OCI-LY7 (cell line): ENCODE measurements at regions not wholly inside any gene's neighbourhood (a gene's known extent, or its start where the extent isn't known, plus 50 kb on each side); places are given as distances from the start of the nearest gene placed in this dataset.

Source experiments
- BruUV-seq: library from RNA; stranded (reverse); fragments of 400-500 nt; replicated peaks from 2 replicates; lab custom pipeline; 2021; lab: Mats Ljungman, UMichigan
- CTCF ChIA-PET: fragments of 300-600 bp; sonication (Branson Sonifier 250); formaldehyde crosslinking; loops from one replicate; lab custom pipeline; 2022; ENCODE audit warnings: antibody characterized with exemption; ENCODE audit not compliant: unreplicated experiment; lab: Charles Lee
- POLR2A ChIA-PET: fragments of 300-600 bp; sonication (Branson Sonifier 250); formaldehyde crosslinking; loops from one replicate; lab custom pipeline; 2022; ENCODE audit warnings: antibody characterized with exemption; lab: Charles Lee
- DNase-seq: peaks from one replicate; pipeline ENCODE4 v3.0.0-alpha.2; 2015; ENCODE audit warnings: low spot score
- H2AFZ ChIP-seq: fragments of 200-600 bp; sonication (generic), shearing (Covaris generic); 2 replicates; pipeline ENCODE4 v1.6.1; 2014; ENCODE audit warnings: mild to moderate bottlenecking, antibody characterized with exemption, low read length, moderate library complexity
- H3K27ac ChIP-seq: fragments of 200-600 bp; sonication (generic); 2 replicates; pipeline ENCODE4 v1.5.1; 2014; ENCODE audit warnings: mixed run types, low read depth, mild to moderate bottlenecking, moderate library complexity, low read length, inconsistent platforms; ENCODE audit not compliant: poor library complexity, severe bottlenecking
- H3K36me3 ChIP-seq: fragments of 200-600 bp; sonication (generic); 2 replicates; pipeline ENCODE4 v1.6.1; 2014; ENCODE audit warnings: mild to moderate bottlenecking, antibody characterized with exemption, low read length, moderate library complexity, mixed read lengths; ENCODE audit not compliant: insufficient read depth
- H3K4me1 ChIP-seq: fragments of 200-600 bp; sonication (generic); 2 replicates; pipeline ENCODE4 v1.5.1; 2014; ENCODE audit warnings: mild to moderate bottlenecking, low read length; ENCODE audit not compliant: insufficient read depth, poor library complexity, severe bottlenecking
- H3K4me2 ChIP-seq: fragments of 200-600 bp; sonication (generic); 2 replicates; pipeline ENCODE4 v1.6.1; 2014; ENCODE audit warnings: mild to moderate bottlenecking, low read length
- H3K4me3 ChIP-seq: fragments of 200-600 bp; sonication (generic); 2 replicates; pipeline ENCODE4 v1.5.1; 2014; ENCODE audit warnings: mild to moderate bottlenecking, low read depth, low read length; ENCODE audit not compliant: poor library complexity, severe bottlenecking
- H3K79me2 ChIP-seq: fragments of 200-600 bp; sonication (generic); 2 replicates; pipeline ENCODE4 v1.6.1; 2016; ENCODE audit warnings: low read depth, mild to moderate bottlenecking, low read length, moderate library complexity, mixed read lengths; ENCODE audit not compliant: insufficient read depth
- H3K9me2 ChIP-seq: fragments of 200-600 bp; sonication (generic); 2 replicates; pipeline ENCODE4 v1.6.1; 2016; ENCODE audit warnings: mild to moderate bottlenecking, low read length, mixed read lengths; ENCODE audit not compliant: insufficient read depth
- H3K9me3 ChIP-seq: fragments of 200-600 bp; sonication (generic); 2 replicates; pipeline ENCODE4 v1.6.1; 2014; ENCODE audit warnings: mild to moderate bottlenecking, mixed run types, low read length, mixed read lengths
- H4K20me1 ChIP-seq: fragments of 200-600 bp; sonication (generic); 2 replicates; pipeline ENCODE4 v1.6.1; 2014; ENCODE audit warnings: mild to moderate bottlenecking, antibody characterized with exemption, low read length, moderate library complexity, mixed read lengths; ENCODE audit not compliant: insufficient read depth
- EZH2phosphoT487 ChIP-seq: fragments of 200-600 bp; sonication (generic); IDR thresholded peaks from 2 replicates; pipeline ENCODE4 v1.6.1; 2018; ENCODE audit warnings: low read depth, borderline replicate concordance, mild to moderate bottlenecking, mixed run types, antibody characterized with exemption, low read length, moderate library complexity, mixed read lengths
- intact Hi-C: fragments of 100-400 bp; cut with micrococcal nuclease; formaldehyde crosslinking; loops from one replicate; pipeline ENCODE4 v1.10.0; 2022; ENCODE audit not compliant: unreplicated experiment
- TF ChIP-seq, protein P1 (sequence below): fragments of 200-600 bp; sonication (generic); conservative IDR thresholded peaks from 2 replicates; pipeline ENCODE4 v1.5.1; 2014; ENCODE audit warnings: mild to moderate bottlenecking, antibody characterized with exemption, low read length, moderate library complexity, mixed read lengths

DNA sequence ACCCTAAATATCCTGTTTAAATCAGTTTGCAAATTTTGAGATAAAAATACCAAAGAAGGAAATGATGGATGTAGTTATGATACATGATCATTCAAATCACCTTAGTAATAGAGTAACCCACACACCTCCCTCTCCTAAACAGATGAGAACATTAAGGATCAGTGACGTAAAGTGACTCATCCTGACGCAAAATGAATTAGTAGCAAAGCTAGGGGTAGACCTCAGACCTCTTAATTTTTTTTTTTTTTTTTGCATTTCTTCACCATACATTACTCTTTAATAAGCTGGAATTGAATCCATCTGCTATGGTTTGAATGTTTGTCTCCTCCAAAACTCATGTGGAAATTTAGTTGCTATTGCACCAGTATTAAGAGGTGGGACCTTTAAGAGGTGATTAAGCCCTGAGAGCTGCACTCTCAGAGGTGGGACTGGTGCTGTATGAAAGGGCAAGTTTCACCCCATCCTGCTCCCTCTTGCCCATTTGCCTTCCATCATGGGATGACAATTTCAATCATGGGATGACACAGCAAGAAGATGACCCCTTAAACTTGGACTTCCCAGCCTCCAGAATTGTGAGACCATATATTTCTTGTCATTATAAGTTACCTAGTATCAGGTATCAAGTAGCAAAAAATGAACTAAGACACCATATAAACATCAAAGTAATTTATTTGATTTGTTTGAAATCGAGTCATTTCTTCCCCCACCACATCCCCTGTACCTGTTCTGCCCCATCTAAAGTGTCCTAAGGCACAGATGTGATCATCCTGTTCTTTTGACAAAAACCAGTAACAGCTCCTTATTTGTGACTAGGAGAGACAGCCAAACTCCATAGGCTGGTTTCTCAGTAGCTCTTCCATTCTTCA lies 114.6 kb upstream of the DUSP10 start:
- Histone ChIP-seq H3K4me1 (no peaks in the 10 kb centered on the region), H3K36me3 (no peaks in the 10 kb centered on the region), H3K79me2 (no peaks in the 10 kb centered on the region), H3K27ac (no peak overlapping the region), H3K4me2 (no peak overlapping the region), H3K9me3 (no peaks in the 10 kb centered on the region), H3K9me2 (no peaks in the 10 kb centered on the region; the same call in 1 of the 2 replicates), H4K20me1 (no peaks in the 10 kb centered on the region), H3K4me3 (no peak overlapping the region), H2AFZ (no peak overlapping the region)
- ChIA-PET CTCF (no interaction called here), POLR2A (interaction anchor here (0.6 to 1.0 kb wide), 3 partner anchors 11 to 692 kb away, joined by 3 to 8 read pairs (median 3); no protein-coding TSS in a partner anchor)
- TF ChIP-seq, protein P1, sequence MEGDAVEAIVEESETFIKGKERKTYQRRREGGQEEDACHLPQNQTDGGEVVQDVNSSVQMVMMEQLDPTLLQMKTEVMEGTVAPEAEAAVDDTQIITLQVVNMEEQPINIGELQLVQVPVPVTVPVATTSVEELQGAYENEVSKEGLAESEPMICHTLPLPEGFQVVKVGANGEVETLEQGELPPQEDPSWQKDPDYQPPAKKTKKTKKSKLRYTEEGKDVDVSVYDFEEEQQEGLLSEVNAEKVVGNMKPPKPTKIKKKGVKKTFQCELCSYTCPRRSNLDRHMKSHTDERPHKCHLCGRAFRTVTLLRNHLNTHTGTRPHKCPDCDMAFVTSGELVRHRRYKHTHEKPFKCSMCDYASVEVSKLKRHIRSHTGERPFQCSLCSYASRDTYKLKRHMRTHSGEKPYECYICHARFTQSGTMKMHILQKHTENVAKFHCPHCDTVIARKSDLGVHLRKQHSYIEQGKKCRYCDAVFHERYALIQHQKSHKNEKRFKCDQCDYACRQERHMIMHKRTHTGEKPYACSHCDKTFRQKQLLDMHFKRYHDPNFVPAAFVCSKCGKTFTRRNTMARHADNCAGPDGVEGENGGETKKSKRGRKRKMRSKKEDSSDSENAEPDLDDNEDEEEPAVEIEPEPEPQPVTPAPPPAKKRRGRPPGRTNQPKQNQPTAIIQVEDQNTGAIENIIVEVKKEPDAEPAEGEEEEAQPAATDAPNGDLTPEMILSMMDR, result no peak
- TF ChIP-seq EZH2phosphoT487, result no peak
- no peak for DNase-seq
- intact Hi-C loops, result no loop called here
- no TSS peak for BruUV-seq

DNA sequence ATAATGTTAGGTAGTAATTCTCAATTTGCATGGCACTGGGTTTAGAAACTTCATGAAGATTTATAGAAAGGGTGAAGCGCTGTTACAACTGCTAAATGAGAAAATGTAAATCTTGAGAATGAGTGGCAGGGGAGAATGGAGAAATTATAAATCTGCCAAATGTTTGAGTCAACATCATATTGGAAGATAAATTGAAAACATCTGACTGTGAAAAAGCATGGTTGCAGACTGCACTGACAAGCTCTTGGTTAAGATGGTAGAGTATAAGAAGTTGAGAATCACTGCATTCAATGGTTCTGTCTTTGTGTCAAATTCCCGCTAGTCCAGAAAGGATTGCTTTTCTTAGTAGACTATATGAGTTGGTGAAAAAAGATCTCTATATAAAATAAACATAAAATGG lies 113.3 kb upstream of the DUSP10 start:
- ChIA-PET CTCF (no interaction called here), POLR2A (no interaction called here)
- no peak for DNase-seq
- Histone ChIP-seq H3K27ac (no peak overlapping the region), H3K4me1 (no peaks in the 10 kb centered on the region), H4K20me1 (no peaks in the 10 kb centered on the region), H2AFZ (no peak overlapping the region), H3K9me2 (no peaks in the 10 kb centered on the region; the same call in 1 of the 2 replicates), H3K36me3 (no peaks in the 10 kb centered on the region), H3K79me2 (no peaks in the 10 kb centered on the region), H3K4me3 (no peak overlapping the region), H3K4me2 (no peak overlapping the region), H3K9me3 (no peaks in the 10 kb centered on the region)
- TF ChIP-seq, protein P1, result no peak
- TF ChIP-seq EZH2phosphoT487, result no peak
- intact Hi-C loops, result no loop called here
- BruUV-seq, result no TSS peak

DNA sequence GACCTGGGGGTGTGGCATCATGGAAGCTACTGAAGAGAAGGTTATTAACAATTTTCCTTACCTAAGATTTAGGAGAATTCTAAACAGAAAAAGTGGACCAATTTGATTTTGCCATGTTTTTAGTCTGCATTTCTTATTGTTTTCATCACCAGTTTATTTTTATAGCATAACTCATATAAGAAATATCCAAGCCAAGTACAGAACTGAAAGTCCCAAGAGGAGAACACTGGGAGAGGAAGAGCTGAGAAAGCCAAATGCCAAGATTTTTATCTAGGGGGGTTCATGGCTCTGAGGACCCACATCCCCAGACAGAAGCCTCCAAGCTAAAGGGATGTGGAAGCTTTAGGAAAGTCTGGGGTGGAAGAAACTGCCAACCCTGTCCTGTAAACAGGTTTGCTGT lies 109.4 kb upstream of the DUSP10 start:
- Histone ChIP-seq H3K4me1 (no peaks in the 10 kb centered on the region), H3K27ac (no peak overlapping the region), H3K36me3 (no peaks in the 10 kb centered on the region), H2AFZ (no peak overlapping the region), H3K4me3 (no peak overlapping the region), H3K79me2 (no peaks in the 10 kb centered on the region), H3K4me2 (no peak overlapping the region), H3K9me2 (no peaks in the 10 kb centered on the region), H4K20me1 (no peaks in the 10 kb centered on the region), H3K9me3 (no peaks in the 10 kb centered on the region)
- no TSS peak for BruUV-seq
- intact Hi-C loops, result no loop called here
- TF ChIP-seq, protein P1, result no peak
- no peak for TF ChIP-seq EZH2phosphoT487
- no peak for DNase-seq
- ChIA-PET CTCF (no interaction called here), POLR2A (no interaction called here)
